GM21526 (cell line): ENCODE measurements at regions not wholly inside any gene's neighbourhood (a gene's known extent, or its start where the extent isn't known, plus 50 kb on each side); places are given as distances from the start of the nearest gene placed in this dataset.
"Not testable (repeated sequence)": the region's sequence is repeated elsewhere in the genome, so short reads cannot be mapped to it uniquely, and the experiment has no call there.

ENCODE experiments used
- ATAC-seq: cut with Tn5 transposase; IDR thresholded peaks from one replicate; pipeline ENCODE4 v1.9.1; 2021; ENCODE audit warnings: moderate library complexity; ENCODE audit not compliant: unreplicated experiment, low FRiP score

DNA sequence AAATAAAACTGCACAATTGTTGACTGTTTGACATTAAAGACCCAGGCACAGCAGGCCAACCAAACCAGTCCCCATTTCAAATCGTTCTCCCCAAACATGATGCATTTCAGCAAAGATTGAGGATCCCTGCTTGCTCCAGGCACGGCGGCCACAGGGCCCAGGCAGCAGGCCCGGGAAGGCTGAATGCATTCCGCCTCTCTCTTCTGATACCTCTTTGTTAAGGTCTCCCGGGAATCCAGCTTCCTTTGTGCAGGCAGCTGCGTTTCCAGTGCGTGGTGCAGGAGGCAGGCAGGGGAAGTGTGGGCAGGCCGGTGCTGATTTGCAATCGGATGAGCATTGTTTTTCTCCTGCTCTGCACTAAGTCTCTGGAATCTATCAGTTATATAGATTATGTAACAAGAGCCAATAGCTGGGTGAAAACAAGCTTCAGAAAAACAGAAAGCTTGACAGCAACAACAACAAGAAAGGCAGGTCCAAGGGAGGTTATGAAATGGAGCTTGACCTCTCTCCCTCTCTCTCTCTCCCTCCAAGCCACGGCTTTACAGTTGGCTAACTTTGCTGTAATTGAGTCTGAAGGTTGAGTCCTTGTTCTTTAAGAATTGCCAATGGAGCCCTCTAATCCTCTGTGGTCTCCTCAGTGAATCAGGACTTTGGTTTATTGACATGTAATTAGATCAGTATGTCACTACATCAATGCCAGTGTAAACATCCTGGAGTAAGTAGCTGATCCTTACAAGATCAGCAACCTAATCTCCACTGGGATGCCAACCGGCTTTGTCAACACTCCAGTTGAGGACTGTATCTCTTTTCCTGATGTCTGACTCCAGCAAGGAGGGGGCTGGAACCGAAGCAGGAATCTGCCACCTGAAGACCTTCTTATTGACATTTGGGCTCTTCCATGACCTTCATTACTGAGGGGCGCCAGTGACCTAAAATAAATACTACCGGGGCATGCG, 338.0 kb downstream of the TEX29 start:
- no peak for ATAC-seq

DNA sequence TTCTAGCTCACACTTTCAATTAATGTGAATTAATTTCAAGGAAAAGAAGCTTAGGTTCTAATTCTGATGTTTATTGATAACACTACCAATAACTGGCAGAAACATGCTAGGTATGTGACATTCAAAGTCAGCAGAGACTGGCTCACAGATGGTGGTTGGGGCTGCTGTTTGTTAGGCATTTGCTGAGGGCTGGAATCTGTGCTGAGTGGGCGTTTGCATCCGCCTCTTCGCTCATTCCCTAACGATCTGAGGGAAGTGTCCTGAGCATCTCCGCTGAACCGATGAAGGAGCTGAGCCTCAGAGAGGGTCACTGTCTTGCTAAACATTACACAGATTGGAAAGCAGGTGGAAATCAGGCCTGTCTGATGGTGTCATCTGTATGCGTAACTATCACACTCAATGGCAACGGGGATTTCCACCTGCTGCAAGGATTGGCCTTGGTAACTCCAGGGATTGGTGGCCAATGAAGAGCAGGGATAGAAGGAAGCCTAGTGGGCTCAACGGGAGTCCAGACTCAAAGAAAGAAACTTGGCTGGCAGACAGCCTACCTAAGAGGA, 338.9 kb downstream of the TEX29 start:
- no peak for ATAC-seq

DNA sequence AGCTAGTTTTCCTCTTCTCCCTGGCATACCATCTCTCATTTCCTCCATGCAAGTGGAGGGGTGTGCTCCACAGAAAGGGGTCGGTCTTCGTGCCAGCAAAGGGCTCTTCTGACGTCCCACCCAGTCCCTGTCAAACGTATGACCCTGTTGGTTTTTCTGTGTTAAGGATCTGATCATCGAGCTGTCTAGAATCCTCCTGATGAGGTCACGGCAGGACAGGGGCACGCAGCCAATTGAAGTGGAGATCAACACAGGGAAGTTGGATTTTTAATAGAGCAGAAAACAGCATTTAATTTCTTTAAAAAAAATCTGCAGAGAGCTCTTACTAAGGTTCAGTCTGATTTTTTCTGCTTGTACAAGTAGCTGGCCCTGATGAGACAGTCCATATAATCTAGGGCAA, 339.4 kb downstream of the TEX29 start:
- no peak for ATAC-seq

GRCh38 chr13:111661052-111661451, 340.6 kb downstream of the TEX29 start:
- ATAC-seq = no peak

DNA sequence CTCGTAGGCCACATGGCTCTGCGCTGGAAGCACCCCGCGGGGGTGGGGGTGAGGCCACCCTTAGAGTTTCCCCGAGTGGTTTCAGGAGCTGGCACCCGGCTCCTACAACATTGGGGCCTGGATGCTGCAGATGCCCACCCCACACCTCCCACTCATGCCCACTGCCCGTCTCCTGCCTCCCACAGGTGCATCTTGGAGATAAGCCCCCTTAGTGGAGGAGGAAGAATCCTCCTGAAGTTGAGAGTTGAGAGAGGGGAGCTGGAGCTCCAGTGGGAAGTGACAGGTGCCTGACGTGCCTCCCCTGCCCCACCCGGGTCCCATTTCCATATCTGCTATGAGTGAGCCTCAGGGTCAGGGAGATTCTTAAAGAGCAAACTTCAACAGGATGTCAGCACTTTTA, 341.3 kb downstream of the TEX29 start:
- ATAC-seq = no peak

- no peak for ATAC-seq
Measured at GRCh38 chr13:111662451-111662850, 342.0 kb downstream of the TEX29 start.

- ATAC-seq = no peak
Measured at GRCh38 chr13:111662895-111663294, 342.5 kb downstream of the TEX29 start.

DNA sequence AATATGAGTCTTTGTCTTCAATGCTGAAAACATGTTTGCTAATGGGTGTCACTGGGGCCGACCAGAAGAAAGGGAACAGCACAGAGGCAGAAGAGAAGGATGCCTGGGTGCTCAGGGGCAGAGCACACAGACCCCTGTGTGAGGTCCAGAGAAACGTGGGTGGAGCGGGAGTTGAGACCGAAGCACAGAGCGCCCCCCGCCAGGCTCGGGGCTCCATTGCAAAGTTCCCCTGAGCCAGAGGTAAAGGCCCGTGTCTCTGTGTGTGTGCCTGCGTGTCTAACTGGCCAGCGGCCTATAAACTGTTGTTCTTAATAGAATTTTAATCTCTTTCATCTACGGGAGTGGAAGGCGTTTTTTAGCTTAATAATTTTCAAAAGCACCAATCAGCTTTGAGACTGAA, 343.1 kb downstream of the TEX29 start:
- no peak for ATAC-seq

DNA sequence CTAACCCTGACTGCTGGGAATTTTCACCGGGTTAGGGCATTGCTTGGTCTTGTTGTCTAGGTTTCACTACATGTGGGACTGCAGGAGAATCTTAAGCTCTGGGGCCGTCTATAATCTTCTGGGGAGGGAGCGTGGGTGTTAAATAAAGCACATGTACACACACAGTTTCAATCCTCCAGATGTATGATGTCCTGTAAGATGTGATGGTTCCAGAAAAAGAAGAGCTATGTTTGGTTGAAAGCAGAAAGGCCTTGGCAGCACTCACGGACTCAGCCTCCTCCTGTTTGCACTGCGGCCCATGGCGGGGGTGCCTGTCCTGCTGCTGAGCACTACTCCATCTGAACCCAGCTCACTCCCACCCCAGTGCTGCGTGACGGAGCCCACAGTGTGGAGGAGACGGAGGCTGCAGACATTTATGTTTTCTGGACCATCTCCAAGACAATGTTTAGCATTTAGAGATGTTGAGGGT, 343.5 kb downstream of the TEX29 start:
- ATAC-seq = no peak

- no peak for ATAC-seq
Measured at GRCh38 chr13:111664696-111665095, 344.3 kb downstream of the TEX29 start.

- no peak for ATAC-seq
Measured at GRCh38 chr13:111665691-111666095, 345.3 kb downstream of the TEX29 start.

GRCh38 chr13:111666164-111666776, 345.8 kb downstream of the TEX29 start:
- no peak for ATAC-seq

DNA sequence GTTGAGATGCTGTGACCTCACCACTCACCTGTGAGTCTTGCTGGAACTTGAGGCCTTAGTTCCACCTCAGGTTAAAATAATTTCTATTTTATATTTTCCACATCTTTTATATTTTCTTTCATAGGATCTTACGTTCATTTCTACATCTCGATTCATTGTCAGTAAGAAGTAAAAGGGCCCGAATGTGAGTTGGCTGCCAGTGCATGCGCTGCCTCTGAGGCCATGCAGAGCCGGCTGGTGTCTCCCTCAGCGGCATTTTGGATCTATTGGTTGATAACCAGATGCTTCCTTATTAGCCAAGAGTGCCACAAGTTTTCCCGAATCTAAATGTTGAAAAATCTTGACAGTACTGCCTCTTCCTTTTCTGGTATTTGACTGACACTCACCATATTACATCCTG, 347.3 kb downstream of the TEX29 start:
- no peak for ATAC-seq

- no peak for ATAC-seq
Measured at GRCh38 chr13:111668451-111668850, 348.0 kb downstream of the TEX29 start.

DNA sequence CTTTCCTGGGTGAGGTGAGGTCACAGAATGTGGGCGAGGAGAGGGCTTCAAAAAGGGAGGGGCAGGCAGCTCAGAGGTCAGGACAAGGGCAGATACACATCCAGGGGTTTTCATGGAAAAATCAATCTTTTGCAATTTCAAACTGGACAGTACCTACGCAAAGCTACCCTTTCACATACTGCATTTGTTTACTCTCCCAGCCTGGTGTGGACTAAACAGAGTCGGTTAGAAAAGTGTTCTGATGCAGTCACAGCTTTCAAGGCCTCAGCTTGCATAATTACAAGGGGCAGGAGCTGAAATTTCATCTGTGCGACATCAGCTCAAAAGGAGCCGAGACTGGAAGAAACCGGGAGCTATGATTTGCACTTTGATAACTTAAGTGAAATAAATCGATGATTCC, 351.8 kb downstream of the TEX29 start:
- not testable (repeated sequence) for ATAC-seq

DNA sequence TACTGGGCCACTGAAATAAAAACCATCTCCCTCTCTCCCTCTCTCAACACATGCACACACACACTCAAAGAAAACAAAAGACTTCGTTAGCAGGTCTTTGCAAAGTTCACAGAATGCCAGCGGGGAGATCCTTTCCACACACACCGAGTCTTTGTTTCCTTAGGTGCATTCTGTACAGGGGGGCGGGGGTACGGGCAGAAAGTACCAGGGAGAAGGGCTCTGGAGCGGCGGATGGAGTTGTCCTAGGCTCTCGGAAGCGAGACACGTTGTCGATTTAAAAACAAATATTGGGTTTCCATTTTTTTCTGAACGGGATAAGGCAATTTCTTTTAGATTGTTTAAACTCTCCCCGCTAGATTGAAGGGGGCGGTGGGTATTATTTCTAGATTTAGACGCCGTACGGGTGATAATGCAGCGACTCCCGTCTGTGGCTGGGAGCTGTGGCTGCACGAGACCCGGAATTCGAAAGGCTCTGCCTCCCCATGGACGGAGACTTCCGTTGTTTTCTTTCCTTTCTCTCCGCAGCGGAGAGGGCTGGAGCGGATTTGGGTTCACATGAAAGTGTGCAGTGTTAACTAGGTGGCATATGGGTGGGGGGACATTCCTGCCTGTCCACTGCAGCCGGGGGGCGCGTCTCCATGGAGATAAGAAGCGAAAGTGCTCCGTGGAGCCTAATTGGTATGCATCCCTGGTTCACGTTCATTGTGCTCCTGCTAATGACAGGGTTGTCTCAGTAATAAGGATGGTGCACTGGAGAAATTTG, 357.9 kb downstream of the TEX29 start:
- ATAC-seq = not testable (repeated sequence)

GRCh38 chr13:111679645-111680044, 359.2 kb downstream of the TEX29 start:
- ATAC-seq = not testable (repeated sequence)

DNA sequence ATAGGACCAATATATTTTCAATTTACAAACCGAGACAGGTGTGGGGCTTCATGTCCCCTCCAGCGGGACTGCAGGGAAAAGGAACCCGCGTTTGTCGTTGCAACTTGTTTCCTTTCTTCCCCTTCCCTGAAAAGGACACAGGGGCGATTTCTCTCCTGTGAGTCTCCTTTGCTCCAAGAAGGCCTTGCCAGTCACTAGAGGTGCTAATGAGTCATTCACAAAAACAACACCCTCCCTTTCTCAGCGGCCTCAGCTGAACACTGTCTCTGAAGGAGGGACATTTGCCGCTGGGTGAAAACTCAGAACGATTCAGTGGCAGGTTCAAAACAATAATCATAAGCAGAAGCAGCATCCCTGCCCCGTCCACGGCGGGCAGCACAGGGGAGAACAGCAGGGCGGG, 359.7 kb downstream of the TEX29 start:
- not testable (repeated sequence) for ATAC-seq

DNA sequence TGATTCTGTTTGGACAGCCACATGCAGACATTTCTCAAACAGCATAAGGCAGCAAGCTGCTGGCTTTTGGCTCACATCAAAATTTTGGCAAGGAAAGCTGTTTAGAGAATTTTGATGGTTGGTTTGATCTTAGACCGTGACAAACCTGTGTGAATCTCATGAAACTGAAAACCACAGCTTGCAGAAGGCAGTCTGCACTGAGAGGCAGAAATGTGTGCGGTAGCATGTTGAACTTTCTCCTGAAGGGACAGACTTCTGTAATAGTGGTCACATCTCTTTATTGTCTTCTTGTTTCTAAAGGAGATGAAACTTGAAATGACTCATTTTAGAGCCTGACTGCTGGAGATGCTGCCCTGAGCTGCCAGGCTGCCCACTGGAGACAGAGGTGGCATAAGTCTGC, 371.6 kb downstream of the TEX29 start:
- ATAC-seq = not testable (repeated sequence)

DNA sequence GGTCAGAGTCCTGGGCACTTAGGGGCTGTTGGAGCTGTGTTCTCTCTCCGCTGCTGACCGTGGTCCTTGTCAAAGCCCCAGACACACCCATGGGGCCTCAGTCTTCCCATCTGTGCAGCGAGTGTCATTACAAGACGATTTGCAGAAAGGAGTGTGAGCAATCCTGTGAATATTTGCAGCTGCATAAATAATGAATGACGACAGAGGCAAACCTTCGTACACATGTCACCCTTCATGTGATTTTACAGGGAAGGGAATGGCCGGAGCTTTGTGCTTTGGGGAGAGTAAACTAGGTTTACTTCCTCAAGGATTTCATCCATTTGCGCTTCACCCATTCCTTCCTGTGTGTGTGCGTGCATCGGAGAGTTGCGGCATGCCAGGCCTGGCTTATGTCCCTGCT, 370.8 kb upstream of the SOX1 start:
- ATAC-seq = not testable (repeated sequence)

DNA sequence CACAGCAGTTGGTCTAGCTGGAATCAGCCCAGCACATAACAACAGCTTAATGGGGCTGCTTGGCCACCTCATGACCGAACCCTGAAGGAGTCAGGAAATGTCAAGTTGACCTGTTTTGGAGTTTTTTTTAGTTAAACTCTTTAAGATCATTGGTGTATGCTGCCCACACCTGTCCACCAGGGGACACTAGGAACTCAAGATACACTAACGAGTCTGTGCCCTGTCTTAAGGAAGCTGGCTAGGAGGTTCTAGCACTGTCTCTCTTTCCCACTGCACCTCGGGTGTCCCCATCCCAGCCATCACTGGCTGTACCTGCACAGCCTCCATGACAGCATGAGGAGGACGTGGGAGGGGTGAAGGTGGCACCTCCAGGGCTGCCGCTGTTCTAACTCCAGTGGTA, 364.9 kb upstream of the SOX1 start:
- not testable (repeated sequence) for ATAC-seq
